ENCODE measurements at regions not wholly inside any gene's neighbourhood (a gene's known extent, or its start where the extent isn't known, plus 50 kb on each side); places are given as distances from the start of the nearest gene placed in this dataset.
A peak's percentile ranks its signal among the peaks of the same experiment; 100 is the strongest.

- H3K9me3 ChIP-seq (ENCODE audit: control insufficient read depth in 2 of 3, low read length in 3 of 3) = no peaks in the 10 kb centered on the region
- H3K27me3 ChIP-seq (ENCODE audit: control insufficient read depth in 2 of 2, insufficient read depth in 2 of 2, low read length in 2 of 2) = no peaks in the 10 kb centered on the region
- H3K27me3 Mint-ChIP-seq = peaks cover 0 to 21% (median 5%) of the 10 kb centered on the region in 5 donors
- no peaks in the 10 kb centered on the region for H3K36me3 ChIP-seq (ENCODE audit: control insufficient read depth in 2 of 3, insufficient read depth in 3 of 3, low read length in 3 of 3)
- peaks cover 0 to 5% (median 0%) of the 10 kb centered on the region in 11 donors for H3K9me3 Mint-ChIP-seq
- ATAC-seq (no peak), DNase-seq (no peak)
- ChIA-PET POLR2A (no interaction called here), CTCF (no interaction called here)
- no peak overlapping the region for H3K4me3 ChIP-seq (ENCODE audit: low read length)
- H3K36me3 Mint-ChIP-seq = peaks cover 0 to 4% (median 0%) of the 10 kb centered on the region in 5 donors
- H3K4me1 ChIP-seq (ENCODE audit: control insufficient read depth in 2 of 2, insufficient read depth in 2 of 2, low read length in 2 of 2) = no peaks in the 10 kb centered on the region
- H3K4me3 Mint-ChIP-seq = no peak overlapping the region
- intact Hi-C loops (cut with micrococcal nuclease) = no loop called here
- no peak overlapping the region for H3K27ac ChIP-seq (ENCODE audit: low read depth, low read length)
- H3K4me1 Mint-ChIP-seq = no peaks in the 10 kb centered on the region
- H3K27ac Mint-ChIP-seq = peak overlapping the region in 1 of 9 donors; percentile 34
These were observed 150.3 kb downstream of the TFCP2L1 start for GRCh38 chr2:121134728-121135127.

GRCh38 chr2:121135168-121135853 lies 149.7 kb downstream of the TFCP2L1 start:
- ATAC-seq (no peak), DNase-seq (no peak)
- Mint-ChIP-seq H3K4me1 (no peaks in the 10 kb centered on the region), H3K9me3 (peaks cover 0 to 6% (median 0%) of the 10 kb centered on the region in 11 donors), H3K27ac (no peak overlapping the region), H3K27me3 (peaks cover 0 to 22% (median 5%) of the 10 kb centered on the region in 5 donors), H3K4me3 (no peak overlapping the region), H3K36me3 (peaks cover 0 to 4% (median 0%) of the 10 kb centered on the region in 5 donors)
- Histone ChIP-seq H3K9me3 (ENCODE audit: control insufficient read depth in 2 of 3, low read length in 3 of 3) (no peaks in the 10 kb centered on the region), H3K36me3 (ENCODE audit: control insufficient read depth in 2 of 3, insufficient read depth in 3 of 3, low read length in 3 of 3) (no peaks in the 10 kb centered on the region), H3K27me3 (ENCODE audit: control insufficient read depth in 2 of 2, insufficient read depth in 2 of 2, low read length in 2 of 2) (no peaks in the 10 kb centered on the region), H3K4me3 (ENCODE audit: low read length) (no peak overlapping the region), H3K27ac (ENCODE audit: low read depth, low read length) (no peak overlapping the region), H3K4me1 (ENCODE audit: control insufficient read depth in 2 of 2, insufficient read depth in 2 of 2, low read length in 2 of 2) (no peaks in the 10 kb centered on the region)
- POLR2A ChIA-PET = no interaction called here
- CTCF ChIA-PET = no interaction called here
- intact Hi-C loops (cut with micrococcal nuclease) = no loop called here

- Mint-ChIP-seq H3K4me1 (no peaks in the 10 kb centered on the region), H3K36me3 (peaks cover 0 to 4% (median 0%) of the 10 kb centered on the region in 5 donors), H3K4me3 (no peak overlapping the region), H3K27me3 (peaks cover 0 to 22% (median 5%) of the 10 kb centered on the region in 5 donors), H3K27ac (no peak overlapping the region), H3K9me3 (peaks cover 0 to 16% (median 0%) of the 10 kb centered on the region in 11 donors)
- Histone ChIP-seq H3K36me3 (ENCODE audit: control insufficient read depth in 2 of 3, insufficient read depth in 3 of 3, low read length in 3 of 3) (no peaks in the 10 kb centered on the region), H3K27me3 (ENCODE audit: control insufficient read depth in 2 of 2, insufficient read depth in 2 of 2, low read length in 2 of 2) (no peaks in the 10 kb centered on the region), H3K4me3 (ENCODE audit: low read length) (no peak overlapping the region), H3K9me3 (ENCODE audit: control insufficient read depth in 2 of 3, low read length in 3 of 3) (no peaks in the 10 kb centered on the region), H3K27ac (ENCODE audit: low read depth, low read length) (no peak overlapping the region), H3K4me1 (ENCODE audit: control insufficient read depth in 2 of 2, insufficient read depth in 2 of 2, low read length in 2 of 2) (no peaks in the 10 kb centered on the region)
- no peak for ATAC-seq
- intact Hi-C loops (cut with micrococcal nuclease) = no loop called here
- ChIA-PET CTCF (no interaction called here), POLR2A (no interaction called here)
- DNase-seq = no peak
These were observed 148.7 kb downstream of the TFCP2L1 start for GRCh38 chr2:121136323-121136722.

- peaks cover 0 to 22% (median 11%) of the 10 kb centered on the region in 5 donors for H3K27me3 Mint-ChIP-seq
- CTCF ChIA-PET = no interaction called here
These were observed 147.4 kb downstream of the TFCP2L1 start for GRCh38 chr2:121137571-121137970.

GRCh38 chr2:121140734-121141133 lies 144.3 kb downstream of the TFCP2L1 start:
- H3K36me3 ChIP-seq (ENCODE audit: control insufficient read depth in 2 of 3, insufficient read depth in 3 of 3, low read length in 3 of 3) = no peaks in the 10 kb centered on the region

More at GRCh38 chr2:121137571-121137970, 147.4 kb downstream of the TFCP2L1 start:
- H3K9me3 ChIP-seq (ENCODE audit: control insufficient read depth in 2 of 3, low read length in 3 of 3) = no peaks in the 10 kb centered on the region
- no peaks in the 10 kb centered on the region for H3K36me3 ChIP-seq (ENCODE audit: control insufficient read depth in 2 of 3, insufficient read depth in 3 of 3, low read length in 3 of 3)
- Mint-ChIP-seq H3K9me3 (peaks cover 0 to 16% (median 0%) of the 10 kb centered on the region in 11 donors), H3K4me3 (no peak overlapping the region), H3K27ac (no peak overlapping the region), H3K4me1 (no peaks in the 10 kb centered on the region), H3K36me3 (peaks cover 0 to 4% (median 0%) of the 10 kb centered on the region in 5 donors)
- intact Hi-C loops (cut with micrococcal nuclease) = no loop called here
- no peaks in the 10 kb centered on the region for H3K4me1 ChIP-seq (ENCODE audit: control insufficient read depth in 2 of 2, insufficient read depth in 2 of 2, low read length in 2 of 2)
- POLR2A ChIA-PET = no interaction called here
- H3K27ac ChIP-seq (ENCODE audit: low read depth, low read length) = no peak overlapping the region
- no peaks in the 10 kb centered on the region for H3K27me3 ChIP-seq (ENCODE audit: control insufficient read depth in 2 of 2, insufficient read depth in 2 of 2, low read length in 2 of 2)
- no peak for DNase-seq
- ATAC-seq = no peak
- H3K4me3 ChIP-seq (ENCODE audit: low read length) = no peak overlapping the region

GRCh38 chr2:121142452-121142851 lies 142.6 kb downstream of the TFCP2L1 start:
- ChIA-PET CTCF (no interaction called here), POLR2A (no interaction called here)
- Histone ChIP-seq H3K27me3 (ENCODE audit: control insufficient read depth in 2 of 2, insufficient read depth in 2 of 2, low read length in 2 of 2) (no peaks in the 10 kb centered on the region), H3K27ac (ENCODE audit: low read depth, low read length) (no peak overlapping the region), H3K9me3 (ENCODE audit: control insufficient read depth in 2 of 3, low read length in 3 of 3) (no peaks in the 10 kb centered on the region), H3K4me1 (ENCODE audit: control insufficient read depth in 2 of 2, insufficient read depth in 2 of 2, low read length in 2 of 2) (no peaks in the 10 kb centered on the region), H3K4me3 (ENCODE audit: low read length) (no peak overlapping the region), H3K36me3 (ENCODE audit: control insufficient read depth in 2 of 3, insufficient read depth in 3 of 3, low read length in 3 of 3) (no peaks in the 10 kb centered on the region)
- no peak overlapping the region for H3K27ac Mint-ChIP-seq
- intact Hi-C loops (cut with micrococcal nuclease) = no loop called here
- ATAC-seq = no peak
- H3K36me3 Mint-ChIP-seq = no peaks in the 10 kb centered on the region
- no peaks in the 10 kb centered on the region for H3K4me1 Mint-ChIP-seq
- no peak for DNase-seq
- peaks cover 0 to 16% (median 0%) of the 10 kb centered on the region in 11 donors for H3K9me3 Mint-ChIP-seq
- peaks cover 0 to 19% (median 17%) of the 10 kb centered on the region in 5 donors for H3K27me3 Mint-ChIP-seq
- no peak overlapping the region for H3K4me3 Mint-ChIP-seq

More at GRCh38 chr2:121140734-121141133, 144.3 kb downstream of the TFCP2L1 start:
- intact Hi-C loops (cut with micrococcal nuclease) = no loop called here
- Mint-ChIP-seq H3K27ac (no peak overlapping the region), H3K4me3 (no peak overlapping the region), H3K9me3 (peaks cover 0 to 16% (median 0%) of the 10 kb centered on the region in 11 donors), H3K27me3 (peaks cover 0 to 19% (median 17%) of the 10 kb centered on the region in 5 donors), H3K4me1 (no peaks in the 10 kb centered on the region), H3K36me3 (no peaks in the 10 kb centered on the region)
- ATAC-seq (no peak), DNase-seq (no peak)
- Histone ChIP-seq H3K27me3 (ENCODE audit: control insufficient read depth in 2 of 2, insufficient read depth in 2 of 2, low read length in 2 of 2) (no peaks in the 10 kb centered on the region), H3K9me3 (ENCODE audit: control insufficient read depth in 2 of 3, low read length in 3 of 3) (no peaks in the 10 kb centered on the region), H3K4me3 (ENCODE audit: low read length) (no peak overlapping the region), H3K27ac (ENCODE audit: low read depth, low read length) (no peak overlapping the region), H3K4me1 (ENCODE audit: control insufficient read depth in 2 of 2, insufficient read depth in 2 of 2, low read length in 2 of 2) (no peaks in the 10 kb centered on the region)
- CTCF ChIA-PET = no interaction called here
- POLR2A ChIA-PET = no interaction called here

GRCh38 chr2:121144111-121144510 lies 140.9 kb downstream of the TFCP2L1 start:
- POLR2A ChIA-PET = no interaction called here

More at GRCh38 chr2:121144111-121144510, 140.9 kb downstream of the TFCP2L1 start:
- Histone ChIP-seq H3K9me3 (ENCODE audit: control insufficient read depth in 2 of 3, low read length in 3 of 3) (no peaks in the 10 kb centered on the region), H3K4me1 (ENCODE audit: control insufficient read depth in 2 of 2, insufficient read depth in 2 of 2, low read length in 2 of 2) (no peaks in the 10 kb centered on the region), H3K36me3 (ENCODE audit: control insufficient read depth in 2 of 3, insufficient read depth in 3 of 3, low read length in 3 of 3) (no peaks in the 10 kb centered on the region), H3K27ac (ENCODE audit: low read depth, low read length) (no peak overlapping the region), H3K27me3 (ENCODE audit: control insufficient read depth in 2 of 2, insufficient read depth in 2 of 2, low read length in 2 of 2) (no peaks in the 10 kb centered on the region), H3K4me3 (ENCODE audit: low read length) (no peak overlapping the region)
- Mint-ChIP-seq H3K9me3 (peaks cover 0 to 16% (median 0%) of the 10 kb centered on the region in 11 donors), H3K27me3 (peaks cover 0 to 19% (median 17%) of the 10 kb centered on the region in 5 donors), H3K4me1 (no peaks in the 10 kb centered on the region), H3K36me3 (no peaks in the 10 kb centered on the region), H3K27ac (no peak overlapping the region), H3K4me3 (no peak overlapping the region)
- ATAC-seq = no peak
- intact Hi-C loops (cut with micrococcal nuclease) = no loop called here
- CTCF ChIA-PET = no interaction called here
- DNase-seq = no peak

Measured in naive thymus-derived CD4-positive, alpha-beta T cell (primary cell).